ENCODE measurements at regions not wholly inside any gene's neighbourhood (a gene's known extent, or its start where the extent isn't known, plus 50 kb on each side); places are given as distances from the start of the nearest gene placed in this dataset.

DNA sequence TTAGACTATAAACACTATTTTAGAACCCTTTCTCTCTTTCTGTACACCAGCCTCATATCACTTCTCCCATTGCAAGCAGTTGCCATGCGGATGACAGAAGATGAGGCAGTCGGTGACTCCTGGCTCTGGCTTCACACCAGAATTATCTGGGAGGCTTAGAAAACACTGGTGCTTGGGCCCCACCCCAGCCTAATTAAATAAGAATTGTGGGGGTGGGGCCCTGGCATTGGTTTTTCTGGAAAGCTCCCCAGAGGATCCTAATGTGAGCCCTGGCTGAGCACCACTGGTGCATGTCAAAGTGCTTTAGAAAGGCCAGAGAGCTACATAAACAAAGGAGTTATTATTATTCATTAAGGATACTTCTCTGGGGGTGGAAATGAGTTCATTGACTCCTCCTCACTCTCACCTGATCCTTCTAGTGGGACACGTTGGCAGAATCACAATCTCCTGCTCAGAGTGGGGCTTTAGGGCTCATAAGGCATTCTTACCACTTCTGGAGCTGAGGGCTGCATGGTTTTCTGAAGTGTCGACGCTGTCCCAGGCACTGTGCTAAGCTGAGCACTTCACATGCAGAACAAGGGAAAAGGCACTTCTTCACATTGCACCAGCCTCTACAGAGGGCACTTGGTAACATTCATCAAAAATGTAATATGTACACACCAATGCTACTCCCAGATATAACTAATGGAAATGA, 188.5 kb upstream of the TLE3 start:
- no peak for TF ChIP-seq CTCF (IDR thresholded peaks at IDR 0.05)
- DNase-seq (no peak), ATAC-seq (no peak)
- Mint-ChIP-seq H3K4me3 (no peak overlapping the region), H3K36me3 (no peaks in the 10 kb centered on the region), H3K27ac (no peak overlapping the region), H3K4me1 (peaks cover 0 to 6% of the 10 kb centered on the region in 2 donors), H3K27me3 (ENCODE audit: low read depth in 2 of 2) (peaks cover 40 to 62% of the 10 kb centered on the region in 2 donors), H3K9me3 (peaks cover 0 to 4% of the 10 kb centered on the region in 2 donors)
- Histone ChIP-seq H3K4me3 (ENCODE audit: low read length) (no peak overlapping the region), H3K36me3 (ENCODE audit: control insufficient read depth, insufficient read depth, low read length) (no peaks in the 10 kb centered on the region), H3K9me3 (ENCODE audit: control insufficient read depth, insufficient read depth, low read length) (no peaks in the 10 kb centered on the region), H3K27ac (ENCODE audit: low read length) (no peak overlapping the region), H3K4me1 (ENCODE audit: control insufficient read depth, insufficient read depth, low read length) (peaks cover 5% of the 10 kb centered on the region), H3K27me3 (ENCODE audit: control insufficient read depth, insufficient read depth, low read length) (no peaks in the 10 kb centered on the region)
- intact Hi-C loops (cut with micrococcal nuclease) = no loop called here
- 98% methylated on average over 5 of the region's 5 CpGs for WGBS (ENCODE audit: insufficient coverage)

DNA sequence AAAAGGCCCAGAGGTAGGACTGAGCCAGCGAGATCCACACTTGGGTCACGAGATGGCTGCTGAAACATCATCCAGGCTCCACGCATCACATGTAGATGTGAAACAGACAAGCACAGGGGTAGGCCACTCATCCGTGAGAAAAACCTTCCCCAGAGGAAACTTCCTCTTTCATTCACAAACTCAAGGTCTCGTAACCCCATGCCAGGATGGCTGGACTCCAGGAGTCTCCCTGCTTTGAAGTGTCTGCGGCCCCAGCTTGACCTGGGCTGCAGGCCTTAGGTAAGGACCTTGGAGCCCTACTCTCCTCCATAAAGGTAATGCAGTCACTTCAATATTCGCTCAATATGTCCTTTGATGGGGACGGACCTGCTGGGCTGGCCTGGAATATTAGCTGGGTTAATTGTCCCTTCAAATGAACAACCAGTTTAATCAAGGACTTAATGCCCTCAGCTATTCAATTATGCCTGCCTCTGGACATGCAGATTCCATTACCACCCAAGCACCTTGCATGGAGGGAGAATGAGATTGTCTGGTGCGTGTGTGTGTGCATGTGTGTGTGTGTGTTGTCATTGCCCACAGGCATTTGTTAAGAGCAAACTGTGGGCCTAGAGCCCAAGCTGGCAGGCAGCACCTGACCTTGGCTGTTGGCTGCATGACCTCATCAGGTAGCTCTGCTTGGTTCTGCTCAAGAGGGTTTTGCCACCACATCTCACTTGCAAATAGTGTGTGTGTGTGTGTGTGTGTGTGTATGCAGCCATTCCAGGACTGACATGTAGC, 186.9 kb upstream of the TLE3 start:
- Mint-ChIP-seq H3K4me1 (peaks cover 0 to 6% of the 10 kb centered on the region in 2 donors), H3K9me3 (peaks cover 0 to 4% of the 10 kb centered on the region in 2 donors), H3K27me3 (ENCODE audit: low read depth in 2 of 2) (peaks cover 29 to 45% of the 10 kb centered on the region in 2 donors), H3K27ac (no peak overlapping the region), H3K4me3 (no peak overlapping the region), H3K36me3 (no peaks in the 10 kb centered on the region)
- no peaks in the 10 kb centered on the region for H3K9me3 ChIP-seq (ENCODE audit: control insufficient read depth, insufficient read depth, low read length)
- TF ChIP-seq CTCF (IDR thresholded peaks at IDR 0.05) = no peak
- ATAC-seq (no peak), DNase-seq (no peak)
- no peaks in the 10 kb centered on the region for H3K36me3 ChIP-seq (ENCODE audit: control insufficient read depth, insufficient read depth, low read length)
- no peak overlapping the region for H3K27ac ChIP-seq (ENCODE audit: low read length)
- WGBS (ENCODE audit: insufficient coverage) = 91% methylated on average over 9 of the region's 9 CpGs
- H3K4me1 ChIP-seq (ENCODE audit: control insufficient read depth, insufficient read depth, low read length) = peaks cover 5% of the 10 kb centered on the region
- no peaks in the 10 kb centered on the region for H3K27me3 ChIP-seq (ENCODE audit: control insufficient read depth, insufficient read depth, low read length)
- intact Hi-C loops (cut with micrococcal nuclease) = no loop called here
- no peak overlapping the region for H3K4me3 ChIP-seq (ENCODE audit: low read length)

- peaks cover 25 to 41% of the 10 kb centered on the region in 2 donors for H3K27me3 Mint-ChIP-seq (ENCODE audit: low read depth in 2 of 2)
- DNase-seq = no peak
- Histone ChIP-seq H3K27me3 (ENCODE audit: control insufficient read depth, insufficient read depth, low read length) (no peaks in the 10 kb centered on the region), H3K4me3 (ENCODE audit: low read length) (no peak overlapping the region), H3K9me3 (ENCODE audit: control insufficient read depth, insufficient read depth, low read length) (no peaks in the 10 kb centered on the region), H3K36me3 (ENCODE audit: control insufficient read depth, insufficient read depth, low read length) (no peaks in the 10 kb centered on the region), H3K27ac (ENCODE audit: low read length) (no peak overlapping the region), H3K4me1 (ENCODE audit: control insufficient read depth, insufficient read depth, low read length) (peaks cover 5% of the 10 kb centered on the region)
- peaks cover 0 to 4% of the 10 kb centered on the region in 2 donors for H3K9me3 Mint-ChIP-seq
- H3K4me3 Mint-ChIP-seq = no peak overlapping the region
- H3K36me3 Mint-ChIP-seq = no peaks in the 10 kb centered on the region
- no peak for TF ChIP-seq CTCF (IDR thresholded peaks at IDR 0.05)
- intact Hi-C loops (cut with micrococcal nuclease) = loop anchor here (2.0 kb wide), 1 partner anchor 21 kb away; no protein-coding TSS in a partner anchor
- H3K4me1 Mint-ChIP-seq = peaks cover 0 to 6% of the 10 kb centered on the region in 2 donors
- no peak overlapping the region for H3K27ac Mint-ChIP-seq
- no peak for ATAC-seq
- WGBS (ENCODE audit: insufficient coverage) = 71% methylated on average over 1 of the region's 1 CpG
These were observed 185.8 kb upstream of the TLE3 start for GRCh38 chr15:70283511-70283910.
